Skin epidermis (tissue), 12 donors: ENCODE measurements at regions not wholly inside any gene's neighbourhood (a gene's known extent, or its start where the extent isn't known, plus 50 kb on each side); places are given as distances from the start of the nearest gene placed in this dataset.

Experiments used
- H3K27ac ChIP-seq, 21 experiments: fragments of 200-600 bp; sonication (generic) in 11 of 21; one replicate each; pipeline ENCODE4 v1.5.0; 2020; ENCODE audit warnings: mild to moderate bottlenecking in 3 of 21, inconsistent platforms in 2 of 21, moderate library complexity in 2 of 21
- H3K4me3 ChIP-seq, 7 experiments: fragments of 200-600 bp; sonication (generic) in 2 of 7; one replicate each; pipeline ENCODE4 v1.5.0; 2020; ENCODE audit warnings: inconsistent platforms in 2 of 7, mild to moderate bottlenecking in 2 of 7, moderate library complexity in 1 of 7

DNA sequence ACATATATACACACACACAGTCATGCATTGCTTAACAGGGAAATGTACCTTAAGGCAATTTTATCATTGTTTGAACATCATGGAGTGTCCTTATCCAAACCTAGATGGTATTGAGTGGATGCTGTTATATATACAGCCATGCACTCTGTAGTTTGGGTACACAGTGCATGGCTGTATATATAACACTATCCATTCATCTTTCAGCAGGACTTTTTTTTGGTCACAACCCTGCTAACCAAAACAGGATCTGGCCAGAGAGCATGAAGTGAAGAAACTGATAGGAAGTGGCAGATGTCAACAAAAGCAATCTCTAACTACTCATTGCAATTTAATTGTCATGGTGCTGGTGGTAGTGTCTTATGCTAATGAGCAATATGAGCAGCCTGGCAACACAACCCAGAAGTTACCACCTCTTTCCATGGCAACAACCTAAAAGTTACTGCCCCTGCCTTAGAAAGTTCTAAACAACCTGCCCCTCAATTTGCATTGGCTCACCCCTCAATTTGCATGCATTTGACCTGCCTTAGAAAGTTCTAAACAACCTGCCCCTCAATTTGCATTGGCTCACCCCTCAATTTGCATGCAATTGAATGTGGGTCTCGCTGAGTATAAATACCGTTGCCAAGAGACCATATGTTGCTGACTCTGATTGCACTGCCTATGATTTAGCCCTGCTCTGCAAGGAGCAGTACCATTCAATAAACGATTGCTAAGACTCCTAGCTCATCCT, 434.9 kb downstream of the DSEL start:
- H3K4me3 ChIP-seq: no peak overlapping the region
- no peak overlapping the region for H3K27ac ChIP-seq

DNA sequence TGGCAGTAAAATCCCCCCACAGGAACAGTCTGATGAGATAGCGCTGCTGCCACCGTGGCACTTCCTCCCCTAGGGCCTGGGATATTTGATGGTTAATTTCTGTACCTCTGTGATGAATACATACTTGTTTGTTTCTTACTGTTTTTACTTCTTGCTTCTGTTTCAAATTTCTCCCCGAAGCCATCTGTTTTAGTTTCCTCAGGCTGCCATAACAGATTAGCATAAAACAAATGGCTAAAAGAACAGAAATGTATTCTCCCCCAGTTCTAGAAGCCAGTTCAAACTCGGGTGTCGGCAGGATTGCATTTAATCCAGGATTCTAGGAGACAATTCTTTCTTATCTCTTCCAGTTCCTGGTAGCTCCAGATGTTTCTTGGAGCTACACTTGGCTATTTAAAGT, 435.9 kb downstream of the DSEL start:
- H3K4me3 ChIP-seq: no peak overlapping the region
- no peak overlapping the region for H3K27ac ChIP-seq

- no peak overlapping the region for H3K4me3 ChIP-seq
- H3K27ac ChIP-seq: no peak overlapping the region
These were observed 442.2 kb downstream of the DSEL start for GRCh38 chr18:67074309-67074708.

DNA sequence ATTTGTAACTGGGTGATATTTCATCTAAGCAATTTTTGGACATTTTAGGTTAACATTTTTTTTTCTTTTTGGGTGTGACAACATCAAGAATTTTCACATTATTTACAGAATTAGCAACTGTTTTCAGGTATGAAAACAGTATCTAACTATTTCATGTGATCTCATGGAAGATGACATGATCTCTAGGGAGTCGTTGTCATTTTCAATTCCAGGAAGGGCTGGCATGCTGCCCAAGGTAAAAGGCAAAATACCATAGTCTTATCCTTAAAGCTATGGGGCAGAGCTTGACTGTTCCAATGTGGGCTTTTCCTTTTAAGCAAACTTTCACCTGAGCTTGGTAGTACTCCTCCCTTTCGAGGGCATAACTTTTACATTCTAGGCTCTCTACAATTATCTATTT, 443.7 kb downstream of the DSEL start:
- no peak overlapping the region for H3K27ac ChIP-seq
- no peak overlapping the region for H3K4me3 ChIP-seq

DNA sequence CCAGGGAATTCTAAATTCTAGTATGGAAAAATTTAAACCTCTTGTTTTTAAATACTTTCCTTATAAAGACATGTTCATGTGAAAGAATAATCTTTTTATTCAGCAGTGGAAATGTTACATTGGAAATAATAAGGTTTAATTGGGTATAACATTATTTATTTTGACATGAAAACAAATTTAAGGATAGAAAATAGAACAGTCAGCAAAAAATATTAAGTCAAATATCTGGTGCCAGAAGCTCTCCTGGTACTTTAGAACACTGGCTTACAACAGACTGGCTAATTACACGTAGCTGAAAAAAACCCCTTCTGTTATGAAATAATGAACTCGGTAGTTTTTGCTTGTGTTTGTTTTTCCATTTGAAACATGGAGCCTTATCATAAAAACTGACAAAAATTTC, 447.9 kb downstream of the DSEL start:
- Histone ChIP-seq H3K27ac (no peak overlapping the region), H3K4me3 (no peak overlapping the region)

DNA sequence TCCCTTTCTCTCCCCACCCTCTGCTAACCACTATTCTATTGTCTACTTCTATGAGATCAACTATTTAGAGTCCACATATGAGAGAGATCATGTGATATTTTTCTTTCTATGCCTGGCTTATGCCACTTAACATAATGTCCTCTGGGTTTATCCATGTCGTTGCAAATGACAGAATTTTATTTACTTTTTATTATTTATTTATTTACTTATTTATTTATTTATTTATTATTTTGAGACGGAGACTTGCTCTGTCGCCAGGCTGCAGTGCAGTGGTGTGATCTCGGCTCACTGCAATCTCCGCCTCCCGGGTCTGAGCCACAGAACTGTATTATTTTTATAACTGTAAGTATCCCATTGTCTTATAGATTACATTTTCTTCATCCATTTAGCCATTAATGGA, 443.4 kb upstream of the CDH19 start:
- Histone ChIP-seq H3K4me3 (no peak overlapping the region), H3K27ac (no peak overlapping the region)

DNA sequence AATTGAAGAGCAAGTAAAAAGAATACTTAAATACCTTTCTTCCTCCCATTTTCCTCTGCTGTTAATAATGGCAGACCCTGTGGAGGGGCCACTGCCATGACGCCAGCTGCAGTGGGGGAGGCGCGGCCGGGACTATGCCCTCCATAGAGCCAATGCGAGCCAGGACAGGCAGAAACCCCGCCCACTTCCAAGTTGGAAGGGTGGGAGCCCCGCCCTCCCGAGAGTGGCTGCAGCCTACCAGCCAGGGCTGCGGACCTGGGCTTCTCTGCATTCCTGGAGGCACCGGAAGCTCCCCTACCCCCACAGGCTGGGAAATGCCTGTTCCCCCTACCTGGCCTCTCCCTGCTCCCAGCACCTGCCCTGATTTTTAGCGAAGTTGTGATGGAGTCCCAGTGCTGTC, 439.4 kb upstream of the CDH19 start:
- Histone ChIP-seq H3K4me3 (no peak overlapping the region), H3K27ac (no peak overlapping the region)

GRCh38 chr18:67041334-67041733, 437.4 kb upstream of the CDH19 start:
- Histone ChIP-seq H3K27ac (no peak overlapping the region), H3K4me3 (no peak overlapping the region)

- no peak overlapping the region for H3K4me3 ChIP-seq
- H3K27ac ChIP-seq: no peak overlapping the region
These were observed 431.1 kb upstream of the CDH19 start for GRCh38 chr18:67035026-67035425.

DNA sequence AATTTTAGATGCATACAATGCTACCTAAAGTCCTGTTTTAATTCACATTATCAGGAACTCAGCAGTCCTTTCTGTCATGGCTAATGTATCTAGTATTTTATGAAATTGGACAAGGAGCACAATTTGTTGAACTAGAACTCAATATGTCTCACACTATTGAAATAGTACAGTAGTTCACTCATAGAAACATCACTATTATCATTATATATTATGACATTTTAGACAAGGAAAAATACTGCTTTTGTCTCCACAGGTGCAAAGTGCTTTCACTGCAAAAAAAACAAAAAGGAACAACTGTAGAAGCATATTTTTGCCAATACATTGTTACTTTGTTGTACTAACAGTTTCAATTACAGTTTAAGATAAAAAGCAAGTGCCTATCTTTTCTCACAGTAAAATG, 419.2 kb upstream of the CDH19 start:
- Histone ChIP-seq H3K27ac (no peak overlapping the region), H3K4me3 (no peak overlapping the region)

DNA sequence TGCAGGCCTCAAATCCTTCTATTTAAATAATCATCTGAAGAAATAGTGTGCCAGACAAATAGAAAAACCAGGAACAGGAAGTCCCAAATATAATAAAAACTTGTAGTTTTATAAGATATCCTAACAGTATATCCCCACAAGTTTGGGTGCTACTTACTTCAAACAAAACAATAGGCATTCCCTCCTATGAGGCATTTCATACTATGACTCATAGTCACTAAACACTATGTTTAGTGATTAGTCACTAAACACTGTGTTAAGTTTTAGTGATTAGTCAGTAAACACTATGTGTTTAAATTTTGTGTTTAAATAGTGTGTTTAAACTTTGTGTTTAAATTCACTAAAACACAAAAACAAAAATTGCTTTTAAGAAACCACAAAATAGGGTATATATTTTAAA, 407.0 kb upstream of the CDH19 start:
- H3K4me3 ChIP-seq: no peak overlapping the region
- no peak overlapping the region for H3K27ac ChIP-seq

DNA sequence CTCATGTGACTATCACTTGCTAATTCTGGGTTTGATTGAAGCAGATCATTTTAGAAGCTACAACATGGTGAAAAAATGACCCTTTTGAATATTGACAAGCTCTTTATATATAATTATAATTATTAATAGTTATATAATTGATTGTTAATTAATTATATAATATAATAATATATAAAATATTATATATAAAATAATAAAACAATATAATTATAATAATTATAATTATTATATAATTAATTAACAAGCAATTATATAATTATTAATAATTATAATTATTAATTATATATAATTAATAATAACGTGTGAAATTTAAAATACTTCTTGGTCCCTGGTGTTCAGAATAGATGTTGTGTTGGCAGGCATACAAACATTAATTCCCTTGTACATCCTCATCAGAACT, 404.1 kb upstream of the CDH19 start:
- no peak overlapping the region for H3K27ac ChIP-seq
- no peak overlapping the region for H3K4me3 ChIP-seq

DNA sequence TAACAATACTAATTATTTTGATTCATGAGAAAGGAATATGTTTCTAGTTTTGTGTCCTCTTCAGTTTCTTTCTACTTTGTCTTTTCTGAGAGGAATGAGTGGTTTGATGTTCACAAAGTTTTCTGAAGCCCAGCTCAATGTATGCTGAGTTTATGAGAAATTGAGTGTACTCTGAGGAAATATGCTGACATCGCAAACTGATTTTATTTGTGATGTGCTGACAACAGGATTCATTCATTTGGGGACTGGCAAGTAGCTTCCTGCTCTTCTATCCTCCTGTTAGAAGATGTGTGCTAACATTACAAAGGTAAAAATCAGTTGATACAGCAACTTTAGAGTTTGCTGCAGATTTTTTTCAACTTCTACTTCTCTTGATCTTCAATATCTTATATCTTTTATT, 403.2 kb upstream of the CDH19 start:
- Histone ChIP-seq H3K27ac (no peak overlapping the region), H3K4me3 (no peak overlapping the region)

GRCh38 chr18:67001052-67001451, 397.2 kb upstream of the CDH19 start:
- H3K4me3 ChIP-seq: no peak overlapping the region
- no peak overlapping the region for H3K27ac ChIP-seq

GRCh38 chr18:66999003-66999402, 395.1 kb upstream of the CDH19 start:
- H3K27ac ChIP-seq: no peak overlapping the region

DNA sequence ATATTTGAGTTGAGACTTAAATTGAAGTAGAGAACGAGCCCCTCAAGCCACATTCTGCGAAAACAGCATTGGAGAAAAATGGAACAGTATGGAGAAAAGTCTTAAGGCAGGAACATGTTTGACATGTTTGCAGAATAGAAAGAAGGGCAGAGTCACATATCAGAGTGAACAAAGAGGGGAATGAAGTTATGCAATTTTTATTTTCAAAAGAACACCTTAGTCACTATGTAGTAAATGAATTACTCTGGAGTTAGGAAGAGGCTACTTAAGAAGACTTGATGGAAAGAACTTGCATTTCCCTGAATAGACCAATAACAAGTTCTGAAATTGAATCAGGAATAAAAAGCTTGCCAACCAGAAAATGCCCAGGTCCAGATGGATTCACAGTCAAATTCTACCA, 391.4 kb upstream of the CDH19 start:
- Histone ChIP-seq H3K4me3 (no peak overlapping the region), H3K27ac (no peak overlapping the region)

More at GRCh38 chr18:66999003-66999402, 395.1 kb upstream of the CDH19 start:
- H3K4me3 ChIP-seq: no peak overlapping the region

DNA sequence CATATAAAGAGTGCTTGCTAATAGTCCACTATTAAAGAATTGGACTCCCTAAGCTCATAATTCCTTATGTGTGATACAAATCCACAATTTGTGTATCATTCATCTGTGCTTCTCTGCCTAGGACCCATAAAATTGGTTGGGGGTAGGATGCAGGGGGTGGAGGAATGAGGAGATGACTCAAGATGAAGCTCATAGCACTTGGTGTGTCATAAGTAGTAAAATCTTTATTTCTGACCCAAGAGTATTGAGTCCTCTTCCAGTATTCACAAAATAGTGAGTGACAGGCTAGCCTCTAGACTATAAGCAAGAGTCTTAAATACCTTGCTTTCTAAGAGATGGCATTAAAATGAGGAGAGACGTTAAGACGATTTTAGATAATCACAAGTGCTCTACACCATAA, 390.9 kb upstream of the CDH19 start:
- H3K4me3 ChIP-seq: no peak overlapping the region
- no peak overlapping the region for H3K27ac ChIP-seq

DNA sequence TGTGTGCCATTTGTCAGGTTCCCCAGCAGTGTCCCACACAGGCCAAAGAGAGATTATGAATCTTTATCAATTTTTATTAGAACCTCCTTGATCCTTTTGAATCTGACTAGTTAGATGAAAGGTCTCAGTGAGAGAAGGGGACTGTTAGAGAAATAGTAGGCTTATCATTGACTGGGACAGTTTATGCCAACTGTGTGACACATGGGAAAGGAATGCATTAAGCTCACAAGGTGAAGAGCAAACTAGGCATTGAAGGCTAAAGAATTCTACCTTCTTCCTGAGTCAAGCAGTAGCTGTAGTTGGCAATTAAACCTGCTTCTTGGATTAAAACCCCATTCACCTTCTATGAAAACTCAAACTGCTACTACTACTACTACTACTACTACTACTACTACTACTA, 389.6 kb upstream of the CDH19 start:
- H3K4me3 ChIP-seq: no peak overlapping the region
- no peak overlapping the region for H3K27ac ChIP-seq

- no peak overlapping the region for H3K4me3 ChIP-seq
- H3K27ac ChIP-seq: no peak overlapping the region
These were observed 387.0 kb upstream of the CDH19 start for GRCh38 chr18:66990909-66991308.

DNA sequence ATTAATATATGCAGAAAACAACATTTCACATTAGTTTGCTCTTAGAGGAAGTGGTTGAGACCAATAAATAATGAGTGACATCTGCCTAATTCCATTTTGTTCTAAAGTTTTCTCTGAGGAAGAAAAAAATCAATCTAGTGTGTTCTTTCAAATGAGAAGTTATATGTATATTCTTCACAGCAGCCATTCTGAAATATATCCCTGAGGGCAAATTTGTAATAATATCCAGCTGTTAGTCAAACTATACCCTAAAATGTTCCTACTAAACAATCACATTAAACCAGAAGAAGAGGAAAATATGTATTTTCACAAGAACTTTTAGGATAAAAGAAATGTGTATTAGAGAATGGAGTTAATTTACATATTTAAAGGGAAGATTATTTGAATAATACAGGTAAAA, 375.1 kb upstream of the CDH19 start:
- Histone ChIP-seq H3K4me3 (no peak overlapping the region), H3K27ac (no peak overlapping the region)

- Histone ChIP-seq H3K27ac (no peak overlapping the region), H3K4me3 (no peak overlapping the region)
These were observed 368.8 kb upstream of the CDH19 start for GRCh38 chr18:66972681-66973080.

GRCh38 chr18:66971960-66972359, 368.1 kb upstream of the CDH19 start:
- H3K27ac ChIP-seq: no peak overlapping the region
- H3K4me3 ChIP-seq: no peak overlapping the region
